Heart right ventricle (tissue), 16 donors: ENCODE measurements at regions not wholly inside any gene's neighbourhood (a gene's known extent, or its start where the extent isn't known, plus 50 kb on each side); places are given as distances from the start of the nearest gene placed in this dataset.
A peak's percentile ranks its signal among the peaks of the same experiment; 100 is the strongest.

ENCODE experiments used
- ATAC-seq, 8 donors: fragments of 200-7000 bp; cut with Tn5 transposase; one replicate each; pipeline ENCODE4 v1.9.1; 2020; ENCODE audit warnings: mild to moderate bottlenecking in 8 of 8, moderate library complexity in 8 of 8, moderate number of reproducible peaks in 1 of 8
- DNase-seq, 2 donors: peaks; one replicate each; pipeline ENCODE4 v3.0.0-alpha.2; 2020
- H3K27ac ChIP-seq, 10 donors: fragments of 200-600 bp; sonication (generic) in 2 of 10; one replicate each; pipeline versions ENCODE4 v1.5.0 to v1.8.0; 2020 to 2022; ENCODE audit warnings: mild to moderate bottlenecking in 3 of 10
- H3K27me3 ChIP-seq, 7 donors: fragments of 200-600 bp; one replicate each; pipeline ENCODE4 v1.8.0; 2021 to 2022; ENCODE audit warnings: mild to moderate bottlenecking in 2 of 7
- H3K36me3 ChIP-seq, 9 donors: fragments of 200-600 bp; sonication (generic) in 1 of 9; one replicate each; pipeline versions ENCODE4 v1.5.0 to v1.8.0; 2020 to 2022; ENCODE audit warnings: mild to moderate bottlenecking in 2 of 9
- H3K4me1 ChIP-seq, 9 donors: fragments of 200-600 bp; sonication (generic) in 1 of 9; one replicate each; pipeline versions ENCODE4 v1.5.0 to v1.8.0; 2020 to 2022; ENCODE audit warnings: mild to moderate bottlenecking in 4 of 9
- H3K4me3 ChIP-seq, 10 donors: fragments of 200-600 bp; sonication (generic) in 2 of 10; one replicate each; pipeline versions ENCODE4 v1.5.0 to v1.8.0; 2020 to 2022; ENCODE audit warnings: mild to moderate bottlenecking in 7 of 10, moderate library complexity in 2 of 10
- H3K9me3 ChIP-seq, 11 donors: fragments of 200-600 bp in 10 of 11; sonication (generic) in 2 of 11; one replicate each; pipeline versions ENCODE4 v1.5.0 to v1.8.0; 2013 to 2022; ENCODE audit warnings: mild to moderate bottlenecking in 2 of 11, control low read depth in 1 of 11, moderate library complexity in 1 of 11
- WGBS, 2 donors: extraction: QIAGEN DNeasy Blood & Tissue Kit; methylation state at CpG; one replicate each; pipeline ENCODE4 v1.1.7; 2013; ENCODE audit warnings: inconsistent platforms in 1 of 2; 5-methylcytosine and 5-hydroxymethylcytosine counted together
- intact Hi-C, 10 donors: fragments of 100-400 bp; cut with DNase I; formaldehyde crosslinking; loops; one replicate each; pipeline versions ENCODE4 v1.11.1 to v1.14.2; 2022
- TF ChIP-seq, protein P1 (sequence below), 9 donors: fragments of 200-600 bp; sonication (generic) in 2 of 9; IDR thresholded peaks; one replicate each; pipeline versions ENCODE4 v1.5.0 to v1.8.0; 2021 to 2022; ENCODE audit warnings: antibody characterized with exemption in 9 of 9, mild to moderate bottlenecking in 5 of 9, moderate library complexity in 1 of 9
- donor health status: Arrhythmogenic right ventricular cardiomyopathy.
- donor health status: ischemic (EF 13 %, LVEDD 7.1; RV severe dilation, severe dysfunction).
- donor health status: healthy with polysubstance abuse.
- donor health status: DM: no; HTN: yes; CAD: no.
- donor health status: DM: no; HTN: no; CAD: no.
- donor health status: ischemic (EF 25% LVEDD 6.9; RV normal size, moderate dysfunction).
- donor health status: ischemic (EF 25% LVEDD 5.7; RV mildly dilated, moderate dysfunction).
- donor health status: healthy.
- donor health status: DM: yes; HTN: yes; CAD: no.
- donor health status: Ischemic cardiomyopathy.
- donor health status: ischemic (EF 35%, LVEDD 5.7; RV mildly dilated, moderate dysfunction).
- donor health status: nonischemic (EF 11% LVEDD 7.7; RV severe dilation, severe dysfunction).
- donor health status: DM: yes; HTN: yes; CAD: no.
- donor health status: PGD.
- donor health status: ischemic (EF 29% LVEDD 5.4; RV normal size, mild dysfunction).
- donor health status: nonischemic (EF 23%, LVEDD 6.1; RV moderate dilation, normal function).

DNA sequence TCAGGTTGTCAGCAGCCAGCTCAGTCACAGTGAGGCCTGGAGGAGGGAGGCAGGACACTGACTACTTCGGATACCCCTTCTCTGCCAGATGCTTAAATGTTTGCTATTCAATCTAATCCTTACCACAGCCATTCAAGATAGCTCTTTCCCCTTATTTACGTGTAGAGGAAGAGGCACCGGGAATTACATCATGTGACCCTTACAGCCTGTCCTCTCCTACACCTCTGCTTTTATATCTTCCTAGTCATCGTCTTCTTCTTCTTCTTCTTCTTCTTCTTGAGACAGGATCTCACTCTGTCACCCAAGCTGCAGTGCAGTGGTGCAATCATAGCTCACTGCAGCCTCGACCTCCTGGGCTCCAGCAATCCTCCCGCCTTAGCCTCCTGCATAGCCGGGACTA lies 148.1 kb upstream of the NEDD9 start:
- Histone ChIP-seq H3K4me1 (peaks cover 0 to 33% (median 0%) of the 10 kb centered on the region in 9 donors), H3K4me3 (peak overlapping the region in 1 of 10 donors; percentile 60), H3K9me3 (no peaks in the 10 kb centered on the region), H3K27me3 (no peaks in the 10 kb centered on the region), H3K27ac (peak overlapping the region in 1 of 10 donors; percentile 92), H3K36me3 (no peaks in the 10 kb centered on the region)
- intact Hi-C loops: no loop called here
- no peak for ATAC-seq
- 67 to 69% methylated on average over 7 of the region's 7 CpGs for WGBS, 2 donors
- DNase-seq: no peak
- TF ChIP-seq, protein P1, sequence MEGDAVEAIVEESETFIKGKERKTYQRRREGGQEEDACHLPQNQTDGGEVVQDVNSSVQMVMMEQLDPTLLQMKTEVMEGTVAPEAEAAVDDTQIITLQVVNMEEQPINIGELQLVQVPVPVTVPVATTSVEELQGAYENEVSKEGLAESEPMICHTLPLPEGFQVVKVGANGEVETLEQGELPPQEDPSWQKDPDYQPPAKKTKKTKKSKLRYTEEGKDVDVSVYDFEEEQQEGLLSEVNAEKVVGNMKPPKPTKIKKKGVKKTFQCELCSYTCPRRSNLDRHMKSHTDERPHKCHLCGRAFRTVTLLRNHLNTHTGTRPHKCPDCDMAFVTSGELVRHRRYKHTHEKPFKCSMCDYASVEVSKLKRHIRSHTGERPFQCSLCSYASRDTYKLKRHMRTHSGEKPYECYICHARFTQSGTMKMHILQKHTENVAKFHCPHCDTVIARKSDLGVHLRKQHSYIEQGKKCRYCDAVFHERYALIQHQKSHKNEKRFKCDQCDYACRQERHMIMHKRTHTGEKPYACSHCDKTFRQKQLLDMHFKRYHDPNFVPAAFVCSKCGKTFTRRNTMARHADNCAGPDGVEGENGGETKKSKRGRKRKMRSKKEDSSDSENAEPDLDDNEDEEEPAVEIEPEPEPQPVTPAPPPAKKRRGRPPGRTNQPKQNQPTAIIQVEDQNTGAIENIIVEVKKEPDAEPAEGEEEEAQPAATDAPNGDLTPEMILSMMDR (IDR thresholded peaks at IDR 0.05): no peak

DNA sequence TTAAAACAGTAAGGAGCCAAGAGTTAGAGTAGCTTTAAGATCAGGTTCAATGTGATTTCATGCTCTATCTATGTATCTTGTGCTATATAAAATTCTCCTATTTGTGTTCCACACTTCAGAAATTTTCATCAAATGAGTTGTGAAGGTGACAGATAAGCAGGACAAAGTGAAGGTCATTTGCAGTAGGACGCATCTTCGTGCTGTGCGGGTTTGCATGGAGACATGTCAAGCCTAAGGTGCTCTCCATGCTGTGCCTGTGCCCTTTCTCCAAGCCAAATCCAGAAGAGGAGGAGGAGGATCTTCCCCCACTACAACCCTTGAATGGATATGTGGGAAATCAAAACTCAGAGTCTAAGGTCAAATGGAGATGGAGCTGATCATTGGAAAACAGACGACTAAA lies 147.3 kb upstream of the NEDD9 start:
- no peaks in the 10 kb centered on the region for H3K27me3 ChIP-seq
- H3K4me3 ChIP-seq: no peak overlapping the region
- H3K4me1 ChIP-seq: peaks cover 0 to 39% (median 1%) of the 10 kb centered on the region in 9 donors
- intact Hi-C loops: no loop called here
- 95 to 97% methylated on average over 4 of the region's 4 CpGs for WGBS, 2 donors
- ATAC-seq (no peak), DNase-seq (no peak)
- no peaks in the 10 kb centered on the region for H3K36me3 ChIP-seq
- TF ChIP-seq, protein P1 (IDR thresholded peaks at IDR 0.05): no peak
- no peaks in the 10 kb centered on the region for H3K9me3 ChIP-seq
- no peak overlapping the region for H3K27ac ChIP-seq

DNA sequence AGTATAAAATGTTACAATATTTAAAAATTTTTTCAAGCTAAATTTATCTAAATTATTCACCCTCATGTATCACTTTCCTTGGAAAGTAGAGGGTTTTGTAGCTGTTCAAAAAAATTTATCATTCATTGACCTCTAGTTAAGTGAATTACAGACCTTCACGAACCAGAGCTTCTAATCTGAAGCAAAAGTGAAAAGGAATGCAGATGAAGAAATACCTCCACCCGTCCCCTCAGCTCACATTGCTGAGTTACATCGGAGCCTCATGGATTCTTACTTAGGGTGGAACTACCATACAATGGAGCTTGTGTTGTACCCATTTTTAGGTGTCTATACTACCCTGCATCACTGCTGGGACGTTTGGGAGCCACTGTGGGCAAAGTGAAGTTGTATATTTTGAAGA lies 146.2 kb upstream of the NEDD9 start:
- no peak for DNase-seq
- TF ChIP-seq, protein P1 (IDR thresholded peaks at IDR 0.05): no peak
- Histone ChIP-seq H3K4me3 (no peak overlapping the region), H3K27ac (no peak overlapping the region), H3K36me3 (no peaks in the 10 kb centered on the region), H3K9me3 (no peaks in the 10 kb centered on the region), H3K4me1 (peaks cover 0 to 50% (median 7%) of the 10 kb centered on the region in 9 donors), H3K27me3 (no peaks in the 10 kb centered on the region)
- WGBS, 2 donors: 69 to 82% methylated on average over 4 of the region's 4 CpGs
- intact Hi-C loops: no loop called here
- no peak for ATAC-seq

DNA sequence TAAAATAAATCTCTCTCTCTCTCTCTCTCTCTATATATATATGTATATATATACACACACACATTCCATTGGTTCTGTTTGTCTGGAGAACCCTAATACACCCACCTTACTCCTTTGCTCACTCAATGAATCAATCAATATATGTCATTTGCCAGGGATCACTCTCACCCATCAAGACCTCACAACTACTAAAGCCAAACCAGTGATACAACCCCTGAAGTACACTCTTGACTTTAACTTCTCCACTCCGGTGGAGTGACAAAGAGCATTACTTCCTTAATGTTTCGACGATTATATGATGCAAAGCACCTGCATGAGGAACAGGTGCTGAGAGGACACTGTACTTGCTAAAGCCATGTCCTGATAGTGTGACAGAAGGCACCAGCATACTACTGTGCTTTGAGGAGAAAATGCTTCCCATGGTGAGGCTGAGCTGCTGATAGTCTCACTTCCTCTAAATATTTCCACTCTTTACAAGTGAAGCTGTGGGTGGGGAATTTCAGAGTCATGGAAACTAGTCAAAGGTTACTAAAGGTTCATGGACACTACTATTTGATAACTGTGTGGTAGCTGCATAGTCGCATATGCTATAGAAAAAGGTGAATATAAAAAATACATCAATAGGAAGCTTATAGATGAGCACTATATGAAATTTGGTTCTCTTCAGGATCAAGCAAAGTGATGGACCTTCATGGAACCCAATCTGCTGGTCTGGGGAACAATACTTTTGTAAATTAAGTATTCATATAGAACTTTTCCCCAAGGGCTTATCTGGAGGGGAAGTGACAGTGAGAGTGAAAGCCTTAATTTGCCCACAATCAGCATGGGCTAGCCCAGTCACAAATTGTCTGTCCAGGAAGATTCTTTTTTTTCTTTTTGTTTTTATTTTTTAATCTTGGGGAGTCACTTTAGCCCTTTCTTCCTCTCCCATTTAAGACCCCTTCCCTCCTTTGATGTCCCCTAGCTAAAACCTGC lies 141.9 kb upstream of the NEDD9 start:
- Histone ChIP-seq H3K27ac (peak overlapping the region in 2 of 10 donors; percentile 2 to 27), H3K27me3 (no peaks in the 10 kb centered on the region), H3K4me3 (no peak overlapping the region), H3K36me3 (no peaks in the 10 kb centered on the region), H3K9me3 (no peaks in the 10 kb centered on the region), H3K4me1 (peaks cover 0 to 58% (median 23%) of the 10 kb centered on the region in 9 donors)
- DNase-seq (no peak), ATAC-seq (peak in 5 of 8 donors; percentile 27 to 73 (median 50))
- WGBS, 2 donors: 75 to 80% methylated on average over 4 of the region's 4 CpGs
- TF ChIP-seq, protein P1 (IDR thresholded peaks at IDR 0.05): no peak
- intact Hi-C loops: no loop called here
